NCI-H2029 (cell line): ENCODE measurements at regions not wholly inside any gene's neighbourhood (a gene's known extent, or its start where the extent isn't known, plus 50 kb on each side); places are given as distances from the start of the nearest gene placed in this dataset.

Experiments
- DNase-seq: peaks from one replicate; lab custom pipeline; 2025; lab: John Stamatoyannopoulos, UW

GRCh38 chr7:81648716-81649115, 121.1 kb downstream of the HGF start:
- DNase-seq: no peak

- DNase-seq: no peak
Measured at GRCh38 chr7:81645435-81645834, 124.4 kb downstream of the HGF start.

- DNase-seq: no peak
Measured at GRCh38 chr7:81641873-81642272, 128.0 kb downstream of the HGF start.

GRCh38 chr7:81638198-81638597, 131.6 kb downstream of the HGF start:
- DNase-seq: no peak

GRCh38 chr7:81637534-81637933, 132.3 kb downstream of the HGF start:
- no peak for DNase-seq

GRCh38 chr7:81632418-81632817, 137.4 kb downstream of the HGF start:
- DNase-seq: no peak

- DNase-seq: no peak
Measured at GRCh38 chr7:81630600-81630999, 139.2 kb downstream of the HGF start.

- DNase-seq: no peak
Measured at GRCh38 chr7:81629702-81630101, 140.1 kb downstream of the HGF start.

- DNase-seq: no peak
Measured at GRCh38 chr7:81628951-81629350, 140.9 kb downstream of the HGF start.

GRCh38 chr7:81627536-81628287, 142.1 kb downstream of the HGF start:
- no peak for DNase-seq

- DNase-seq: no peak
Measured at GRCh38 chr7:81626008-81626407, 143.8 kb downstream of the HGF start.

GRCh38 chr7:81624650-81625631, 144.9 kb downstream of the HGF start:
- DNase-seq: no peak

- DNase-seq: no peak
Measured at GRCh38 chr7:81624021-81624592, 145.7 kb downstream of the HGF start.

- no peak for DNase-seq
Measured at GRCh38 chr7:81623251-81623855, 146.5 kb downstream of the HGF start.

- no peak for DNase-seq
Measured at GRCh38 chr7:81621893-81622292, 148.0 kb downstream of the HGF start.

- no peak for DNase-seq
Measured at GRCh38 chr7:81618396-81619014, 151.3 kb downstream of the HGF start.

- no peak for DNase-seq
Measured at GRCh38 chr7:81616951-81617350, 152.9 kb downstream of the HGF start.

GRCh38 chr7:81611805-81612204, 158.0 kb downstream of the HGF start:
- no peak for DNase-seq

- no peak for DNase-seq
Measured at GRCh38 chr7:81611040-81611439, 158.8 kb downstream of the HGF start.

- no peak for DNase-seq
Measured at GRCh38 chr7:81608748-81609382, 161.0 kb downstream of the HGF start.

GRCh38 chr7:81607987-81608386, 161.9 kb downstream of the HGF start:
- DNase-seq: no peak
